Sigmoid colon (tissue), 6 donors: ENCODE measurements at regions not wholly inside any gene's neighbourhood (a gene's known extent, or its start where the extent isn't known, plus 50 kb on each side); places are given as distances from the start of the nearest gene placed in this dataset.

Source experiments
- DNase-seq: peaks from one replicate; pipeline ENCODE4 v3.0.0-alpha.2; 2019
- H3K27ac ChIP-seq, 4 donors: fragments of 200-600 bp; sonication (generic); one replicate each; pipeline ENCODE4 v1.5.1; 2016 to 2019; ENCODE audit warnings: mild to moderate bottlenecking in 1 of 4
- H3K27me3 ChIP-seq, 3 donors: fragments of 200-600 bp; sonication (generic); one replicate each; pipeline ENCODE4 v1.5.1; 2019; ENCODE audit warnings: mild to moderate bottlenecking in 1 of 3
- H3K36me3 ChIP-seq, 4 donors: fragments of 200-600 bp; sonication (generic); one replicate each; pipeline ENCODE4 v1.5.1; 2016 to 2019
- H3K4me1 ChIP-seq, 4 donors: fragments of 200-600 bp; sonication (generic); one replicate each; pipeline ENCODE4 v1.5.1; 2017 to 2019
- H3K4me3 ChIP-seq, 4 donors: fragments of 200-600 bp; sonication (generic); one replicate each; pipeline ENCODE4 v1.5.1; 2017 to 2019; ENCODE audit warnings: mild to moderate bottlenecking in 2 of 4, moderate library complexity in 1 of 4
- H3K9me3 ChIP-seq, 4 donors: fragments of 200-600 bp in 3 of 4; sonication (generic) in 3 of 4; one replicate each; pipeline versions ENCODE4 v1.5.1 to v1.6.1; 2013 to 2019
- EP300 ChIP-seq, 4 donors: sonication (generic); formaldehyde crosslinking; IDR thresholded peaks; one replicate each; pipeline ENCODE4 v1.6.1; 2017; ENCODE audit warnings: antibody characterized with exemption in 4 of 4
- POLR2A ChIP-seq, 2 donors: fragments of 450-650 bp; IDR thresholded peaks; one replicate each; pipeline ENCODE4 v1.6.1; 2016; ENCODE audit warnings: antibody characterized with exemption in 2 of 2, mild to moderate bottlenecking in 2 of 2, moderate library complexity in 2 of 2
- POLR2AphosphoS5 ChIP-seq, 4 donors: sonication (generic); formaldehyde crosslinking; IDR thresholded peaks; one replicate each; pipeline ENCODE4 v1.6.1; 2017; ENCODE audit warnings: antibody characterized with exemption in 4 of 4
- WGBS, 2 donors: extraction: QIAGEN DNeasy Blood & Tissue Kit; methylation state at CpG; one replicate each; pipeline ENCODE4 v1.1.7; 2013; 5-methylcytosine and 5-hydroxymethylcytosine counted together
- intact Hi-C: fragments of 100-400 bp; cut with DNase I; formaldehyde crosslinking; loops from one replicate; pipeline ENCODE4 v1.15.1; 2023
- TF ChIP-seq, protein P1 (sequence below), 4 experiments: fragments of 450-650 bp in 3 of 4; fragments of 200-600 bp in 1 of 4; IDR thresholded peaks; one replicate each; pipeline ENCODE4 v1.5.1; 2016 to 2019; ENCODE audit warnings: antibody characterized with exemption in 4 of 4, mild to moderate bottlenecking in 3 of 4, moderate library complexity in 2 of 4
- donor health status: healthy with polysubstance abuse.
- donor health status: healthy.

DNA sequence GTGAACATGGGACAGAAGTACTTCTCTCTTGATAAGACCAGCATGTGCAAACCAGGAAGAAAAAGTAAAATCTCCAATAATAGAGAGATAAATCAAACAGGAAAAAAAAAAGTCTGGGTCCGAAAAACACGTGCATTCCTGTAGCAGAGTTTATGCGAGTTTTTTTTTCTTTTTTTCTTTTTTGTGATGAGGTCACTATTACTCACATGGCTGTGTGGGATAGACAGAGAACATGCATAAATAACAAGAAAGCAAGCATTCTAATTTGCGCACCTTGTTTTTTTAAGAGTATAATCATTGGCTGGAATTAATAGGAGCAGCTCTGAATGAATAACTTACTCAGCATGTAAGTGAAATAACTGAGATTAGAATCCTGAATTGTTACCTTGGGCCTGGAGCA, 91.9 kb upstream of the CPM start:
- H3K27me3 ChIP-seq, result no peaks in the 10 kb centered on the region
- H3K36me3 ChIP-seq, result no peaks in the 10 kb centered on the region
- 33 to 63% methylated on average over 4 of the region's 4 CpGs for WGBS, 2 donors
- H3K4me3 ChIP-seq, result no peak overlapping the region
- TF ChIP-seq POLR2A (IDR thresholded peaks at IDR 0.05), result no peak
- TF ChIP-seq EP300 (IDR thresholded peaks at IDR 0.05), result no peak
- TF ChIP-seq, protein P1, sequence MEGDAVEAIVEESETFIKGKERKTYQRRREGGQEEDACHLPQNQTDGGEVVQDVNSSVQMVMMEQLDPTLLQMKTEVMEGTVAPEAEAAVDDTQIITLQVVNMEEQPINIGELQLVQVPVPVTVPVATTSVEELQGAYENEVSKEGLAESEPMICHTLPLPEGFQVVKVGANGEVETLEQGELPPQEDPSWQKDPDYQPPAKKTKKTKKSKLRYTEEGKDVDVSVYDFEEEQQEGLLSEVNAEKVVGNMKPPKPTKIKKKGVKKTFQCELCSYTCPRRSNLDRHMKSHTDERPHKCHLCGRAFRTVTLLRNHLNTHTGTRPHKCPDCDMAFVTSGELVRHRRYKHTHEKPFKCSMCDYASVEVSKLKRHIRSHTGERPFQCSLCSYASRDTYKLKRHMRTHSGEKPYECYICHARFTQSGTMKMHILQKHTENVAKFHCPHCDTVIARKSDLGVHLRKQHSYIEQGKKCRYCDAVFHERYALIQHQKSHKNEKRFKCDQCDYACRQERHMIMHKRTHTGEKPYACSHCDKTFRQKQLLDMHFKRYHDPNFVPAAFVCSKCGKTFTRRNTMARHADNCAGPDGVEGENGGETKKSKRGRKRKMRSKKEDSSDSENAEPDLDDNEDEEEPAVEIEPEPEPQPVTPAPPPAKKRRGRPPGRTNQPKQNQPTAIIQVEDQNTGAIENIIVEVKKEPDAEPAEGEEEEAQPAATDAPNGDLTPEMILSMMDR (IDR thresholded peaks at IDR 0.05), result no peak
- TF ChIP-seq POLR2AphosphoS5 (IDR thresholded peaks at IDR 0.05), result no peak
- no peaks in the 10 kb centered on the region for H3K4me1 ChIP-seq
- intact Hi-C loops, result no loop called here
- peaks cover 0 to 2% (median 1%) of the 10 kb centered on the region in 4 donors for H3K9me3 ChIP-seq
- no peak overlapping the region for H3K27ac ChIP-seq
- no peak for DNase-seq

DNA sequence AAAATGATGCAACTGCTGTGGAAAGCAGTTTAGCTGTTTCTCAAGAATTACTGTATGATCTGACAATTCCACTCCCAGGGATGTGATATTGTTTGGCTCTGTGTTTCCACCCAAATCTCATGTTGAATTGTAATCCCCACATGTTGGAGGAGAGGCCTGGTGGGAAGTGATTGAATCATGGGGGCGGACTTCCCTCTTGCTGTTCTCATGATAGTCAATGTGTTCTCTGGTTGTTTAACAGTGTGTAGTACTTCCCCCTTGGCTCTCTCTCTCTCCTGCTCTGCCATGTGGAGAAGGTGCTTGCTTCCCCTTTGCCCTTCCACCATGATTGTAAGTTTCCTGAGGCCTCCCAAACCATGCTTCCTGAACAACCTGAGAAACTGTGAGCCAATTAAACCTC, 93.4 kb upstream of the CPM start:
- Histone ChIP-seq H3K4me3 (no peak overlapping the region), H3K4me1 (no peaks in the 10 kb centered on the region), H3K36me3 (no peaks in the 10 kb centered on the region), H3K27ac (no peak overlapping the region), H3K9me3 (peaks cover 0 to 2% (median 0%) of the 10 kb centered on the region in 4 donors), H3K27me3 (no peaks in the 10 kb centered on the region)
- DNase-seq, result no peak
- 84 to 96% methylated on average over 1 of the region's 1 CpG for WGBS, 2 donors
- TF ChIP-seq POLR2A (IDR thresholded peaks at IDR 0.05) (no peak), POLR2AphosphoS5 (IDR thresholded peaks at IDR 0.05) (no peak), EP300 (IDR thresholded peaks at IDR 0.05) (no peak)
- TF ChIP-seq, protein P1 (IDR thresholded peaks at IDR 0.05), result no peak
- intact Hi-C loops, result no loop called here

DNA sequence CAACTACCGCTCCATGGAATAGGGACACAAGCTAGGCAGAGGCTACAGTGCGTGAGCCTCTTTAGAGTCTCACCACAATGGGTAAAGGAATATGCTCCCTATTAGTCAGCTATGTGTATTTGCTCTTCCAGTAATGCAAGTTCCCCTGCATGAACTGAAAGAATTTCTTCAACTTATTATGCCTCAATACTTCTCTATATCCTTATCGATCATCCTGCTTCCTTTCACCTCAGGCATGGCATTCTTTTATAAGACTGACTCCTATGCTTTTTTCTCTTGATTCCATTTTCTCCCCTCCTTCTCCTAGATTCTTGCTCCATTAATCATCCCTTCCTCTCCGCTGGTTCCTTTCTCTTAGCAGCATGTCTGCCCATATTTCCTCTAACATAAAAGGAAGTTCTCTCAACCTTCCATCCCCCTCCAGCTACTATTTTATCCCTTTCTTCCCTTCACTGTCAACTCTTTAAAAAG, 94.5 kb upstream of the CPM start:
- H3K4me3 ChIP-seq, result no peak overlapping the region
- no peaks in the 10 kb centered on the region for H3K27me3 ChIP-seq
- intact Hi-C loops, result no loop called here
- no peak for DNase-seq
- H3K9me3 ChIP-seq, result peaks cover 0 to 2% (median 0%) of the 10 kb centered on the region in 4 donors
- no peaks in the 10 kb centered on the region for H3K36me3 ChIP-seq
- H3K27ac ChIP-seq, result no peak overlapping the region
- TF ChIP-seq POLR2AphosphoS5 (IDR thresholded peaks at IDR 0.05), result no peak
- TF ChIP-seq EP300 (IDR thresholded peaks at IDR 0.05), result no peak
- no peak for TF ChIP-seq POLR2A (IDR thresholded peaks at IDR 0.05)
- TF ChIP-seq, protein P1 (IDR thresholded peaks at IDR 0.05), result no peak
- 66 to 96% methylated on average over 4 of the region's 4 CpGs for WGBS, 2 donors
- H3K4me1 ChIP-seq, result no peaks in the 10 kb centered on the region

DNA sequence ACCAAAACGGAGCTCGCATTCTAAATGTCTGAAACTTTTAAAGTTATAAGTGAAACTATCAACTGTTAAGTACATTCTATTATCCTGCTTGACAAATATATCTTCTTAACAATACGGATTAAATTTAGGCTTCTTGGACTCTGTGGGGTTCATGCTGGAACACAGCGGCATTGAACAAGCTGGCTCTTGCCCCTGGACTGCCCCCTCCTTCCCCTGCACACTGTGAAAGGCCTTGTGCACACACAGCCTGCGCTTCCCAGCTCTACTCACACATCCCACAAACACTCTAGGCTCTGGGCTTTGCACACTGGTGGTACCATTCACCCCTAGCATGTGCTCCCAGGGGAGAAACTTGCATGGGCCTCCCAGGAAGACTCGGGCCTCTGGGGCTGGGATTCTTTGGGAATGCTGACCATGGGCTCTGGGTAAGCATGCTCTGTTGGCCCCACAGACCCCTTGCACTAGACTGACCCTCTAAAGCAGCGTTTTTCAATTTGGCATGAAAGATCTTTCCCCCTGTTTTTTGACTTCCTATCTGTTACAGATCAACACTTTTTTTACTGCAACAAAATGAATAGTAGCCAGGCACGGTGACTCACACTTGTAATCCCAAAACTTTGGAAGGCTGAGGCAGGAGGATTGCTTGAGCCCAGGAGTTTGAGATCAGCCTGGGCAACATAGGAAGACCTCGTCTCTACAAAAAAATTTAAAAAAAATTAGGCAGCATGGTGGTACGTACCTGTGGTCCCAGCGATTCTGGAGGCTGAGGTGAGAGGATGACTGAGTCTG, 96.2 kb upstream of the CPM start:
- Histone ChIP-seq H3K4me3 (no peak overlapping the region), H3K4me1 (no peaks in the 10 kb centered on the region), H3K36me3 (no peaks in the 10 kb centered on the region), H3K9me3 (peaks cover 0 to 2% (median 0%) of the 10 kb centered on the region in 4 donors), H3K27me3 (no peaks in the 10 kb centered on the region), H3K27ac (no peak overlapping the region)
- TF ChIP-seq, protein P1 (IDR thresholded peaks at IDR 0.05), result no peak
- no peak for TF ChIP-seq POLR2AphosphoS5 (IDR thresholded peaks at IDR 0.05)
- no peak for TF ChIP-seq POLR2A (IDR thresholded peaks at IDR 0.05)
- TF ChIP-seq EP300 (IDR thresholded peaks at IDR 0.05), result no peak
- intact Hi-C loops, result no loop called here
- DNase-seq, result no peak
- WGBS, 2 donors, result 90 to 93% methylated on average over 11 of the region's 11 CpGs
